GM18861 (cell line): ENCODE measurements at regions not wholly inside any gene's neighbourhood (a gene's known extent, or its start where the extent isn't known, plus 50 kb on each side); places are given as distances from the start of the nearest gene placed in this dataset.
"Not testable (repeated sequence)": the region's sequence is repeated elsewhere in the genome, so short reads cannot be mapped to it uniquely, and the experiment has no call there.

Source experiments
- ATAC-seq: cut with Tn5 transposase; IDR thresholded peaks from one replicate; pipeline ENCODE4 v1.9.1; 2021; ENCODE audit not compliant: unreplicated experiment

DNA sequence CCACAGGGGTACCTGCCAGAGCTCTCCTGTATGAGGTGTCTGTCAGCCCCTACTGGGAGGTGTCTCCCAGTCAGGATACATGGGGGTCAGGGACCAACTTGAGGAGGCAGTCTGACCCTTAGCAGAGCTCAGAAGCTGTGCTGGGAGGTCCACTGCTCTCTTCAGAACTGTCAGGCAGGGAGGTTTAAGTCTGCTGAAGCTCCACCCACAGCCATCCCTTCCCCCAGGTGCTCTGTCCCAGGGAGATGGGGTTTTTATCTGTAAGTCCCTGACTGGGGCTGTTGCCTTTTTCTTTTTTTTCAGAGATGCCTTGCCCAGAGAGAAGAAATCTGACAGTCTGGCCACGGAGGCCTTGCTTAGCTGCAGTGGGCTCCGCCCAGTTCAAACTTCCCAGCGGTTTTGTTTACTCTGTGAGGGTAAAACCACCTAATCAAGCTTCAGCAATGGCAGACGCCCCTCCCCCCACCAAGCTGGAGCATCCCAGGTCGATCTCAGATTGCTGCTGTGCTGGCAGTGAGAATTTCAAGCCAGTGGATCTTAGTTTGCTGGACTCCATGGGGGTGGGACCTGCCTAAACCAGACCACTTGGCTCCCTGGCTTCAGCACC, 118.5 kb upstream of the RADX start:
- not testable (repeated sequence) for ATAC-seq

DNA sequence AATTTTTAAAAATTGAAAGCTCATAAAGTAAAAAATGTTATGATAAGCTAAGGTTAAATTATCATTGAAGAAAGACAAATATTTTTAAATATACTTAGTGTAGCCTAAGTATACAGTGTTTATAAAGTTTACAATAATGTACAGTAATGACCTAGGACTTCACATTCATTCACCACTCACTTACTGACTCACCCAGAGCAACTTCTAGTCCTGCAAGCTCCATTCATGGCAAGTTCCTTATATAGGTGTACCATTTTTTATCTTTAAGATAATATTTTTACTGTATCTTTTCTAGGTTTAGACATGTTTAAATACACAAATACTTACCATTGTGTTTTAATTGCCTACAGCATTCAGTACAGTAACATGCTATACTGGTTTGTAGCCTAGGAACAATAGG, 112.3 kb upstream of the RADX start:
- ATAC-seq = no peak

DNA sequence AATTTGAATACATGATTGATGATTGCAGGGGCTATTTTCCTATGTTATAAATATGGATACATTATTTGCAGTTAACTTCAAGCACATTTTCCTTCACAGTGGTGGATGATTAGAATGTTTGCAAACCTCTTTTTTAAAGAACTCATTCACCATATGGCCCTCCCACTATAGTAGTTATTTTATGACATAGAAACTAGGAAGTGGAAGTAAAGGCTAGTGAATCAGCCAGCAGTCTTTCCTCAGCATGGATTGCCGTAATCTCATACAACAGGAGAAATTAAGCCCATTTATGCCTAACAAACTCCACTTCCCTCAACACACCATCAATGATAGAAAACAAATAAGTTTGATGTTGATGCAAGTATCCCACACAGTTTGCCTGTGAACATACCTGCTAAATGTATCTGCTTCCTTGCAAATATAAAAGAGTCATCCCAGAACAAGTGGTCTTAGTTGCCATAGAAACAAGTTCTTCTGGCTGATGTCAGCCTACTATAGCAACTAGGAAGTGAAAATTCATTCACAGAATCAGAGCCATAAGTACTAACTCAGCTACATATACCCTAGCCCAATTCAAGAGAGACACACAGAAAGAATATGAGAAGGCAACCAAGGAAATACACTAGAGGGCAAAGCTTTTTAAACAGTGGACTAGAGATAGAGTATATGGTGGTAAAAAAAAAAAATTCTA, 100.9 kb upstream of the RADX start:
- no peak for ATAC-seq
